WTC11 (cell line): ENCODE measurements at regions not wholly inside any gene's neighbourhood (a gene's known extent, or its start where the extent isn't known, plus 50 kb on each side); places are given as distances from the start of the nearest gene placed in this dataset.
"Not testable (repeated sequence)": the region's sequence is repeated elsewhere in the genome, so short reads cannot be mapped to it uniquely, and the experiment has no call there.

ENCODE experiments used
- ATAC-seq: fragments of 200-7000 bp; cut with Tn5 transposase; 2 replicates; pipeline ENCODE4 v1.10.0; 2021; ENCODE audit warnings: mild to moderate bottlenecking, moderate library complexity
- CTCF ChIA-PET: fragments of 300-600 bp; sonication (Branson Sonifier 250); formaldehyde crosslinking; loops from one replicate; lab custom pipeline; 2021; ENCODE audit warnings: antibody characterized with exemption; lab: Charles Lee
- POLR2A ChIA-PET: fragments of 350-600 bp; sonication (Branson Sonifier 250); formaldehyde crosslinking; loops from one replicate; lab custom pipeline; 2021; ENCODE audit warnings: antibody characterized with exemption; lab: Charles Lee
- DNase-seq: peaks from one replicate; pipeline ENCODE4 v3.0.0; 2021; ENCODE audit warnings: low spot score
- H3K27ac Mint-ChIP-seq: 2 replicates; pipeline ENCODE4 v1.8.0; 2021; ENCODE audit warnings: mixed read lengths
- H3K27me3 Mint-ChIP-seq: 2 replicates; pipeline ENCODE4 v1.8.0; 2021; ENCODE audit warnings: low read depth, mild to moderate bottlenecking, moderate library complexity, mixed read lengths
- H3K36me3 Mint-ChIP-seq: 2 replicates; pipeline ENCODE4 v1.8.0; 2021; ENCODE audit warnings: mixed read lengths
- H3K4me1 Mint-ChIP-seq: 2 replicates; pipeline ENCODE4 v1.8.0; 2022; ENCODE audit warnings: mixed read lengths
- H3K4me3 Mint-ChIP-seq: 2 replicates; pipeline ENCODE4 v1.8.0; 2021; ENCODE audit warnings: mild to moderate bottlenecking, moderate library complexity, mixed read lengths
- H3K9me3 Mint-ChIP-seq: 2 replicates; pipeline ENCODE4 v1.8.0; 2021; ENCODE audit warnings: mixed read lengths
- GTF2I ChIP-seq: fragments of 250-450 bp; sonication (Bioruptor Pico); conservative IDR thresholded peaks from 2 replicates; pipeline ENCODE4 v1.4.0; 2021; ENCODE audit warnings: mild to moderate bottlenecking
- HMGA2 ChIP-seq: fragments of 250-450 bp; sonication (Bioruptor Pico); IDR thresholded peaks from 2 replicates; pipeline ENCODE4 v1.4.0; 2021; ENCODE audit warnings: mild to moderate bottlenecking, moderate library complexity
- JUN ChIP-seq: sonication (generic); formaldehyde crosslinking; IDR thresholded peaks from 2 replicates; pipeline ENCODE4 v1.8.0; 2023; ENCODE audit warnings: mild to moderate bottlenecking, missing genetic modification reagents
- NFATC4 ChIP-seq: fragments of 250-450 bp; sonication (Bioruptor Pico); IDR thresholded peaks from 2 replicates; pipeline ENCODE4 v1.9.0; 2021; ENCODE audit warnings: mild to moderate bottlenecking
- NR3C1 ChIP-seq: sonication (generic); formaldehyde crosslinking; conservative IDR thresholded peaks from 2 replicates; pipeline ENCODE4 v1.8.1; 2023; ENCODE audit warnings: low read depth, mild to moderate bottlenecking, missing genetic modification reagents
- OVOL2 ChIP-seq: fragments of 250-450 bp; sonication (Bioruptor Pico); IDR thresholded peaks from 2 replicates; pipeline ENCODE4 v1.9.0; 2021; ENCODE audit warnings: mild to moderate bottlenecking, borderline replicate concordance
- SMAD4 ChIP-seq: sonication (generic); formaldehyde crosslinking; IDR thresholded peaks from 2 replicates; pipeline ENCODE4 v1.8.0; 2022; ENCODE audit warnings: mild to moderate bottlenecking, missing genetic modification reagents
- ZNF219 ChIP-seq: sonication (generic); formaldehyde crosslinking; IDR thresholded peaks from 2 replicates; pipeline ENCODE4 v1.8.0; 2023; ENCODE audit warnings: missing genetic modification reagents, mild to moderate bottlenecking, borderline replicate concordance
- TF ChIP-seq, protein P1 (sequence below): sonication (generic); formaldehyde crosslinking; IDR thresholded peaks from 2 replicates; pipeline ENCODE4 v1.8.0; 2022; ENCODE audit warnings: mild to moderate bottlenecking, missing genetic modification reagents
- TF ChIP-seq, protein P2 (sequence below): sonication (generic); formaldehyde crosslinking; IDR thresholded peaks from 2 replicates; pipeline ENCODE4 v1.8.1; 2023; ENCODE audit warnings: mild to moderate bottlenecking, missing genetic modification reagents, moderate library complexity
- TF ChIP-seq, protein P3 (sequence below): fragments of 250-450 bp; sonication (Bioruptor Pico); IDR thresholded peaks from 2 replicates; pipeline ENCODE4 v2.1.2; 2022; ENCODE audit warnings: mild to moderate bottlenecking, moderate library complexity
- TF ChIP-seq, protein P4 (sequence below): sonication (generic); formaldehyde crosslinking; IDR thresholded peaks from 2 replicates; pipeline ENCODE4 v1.8.1; 2023; ENCODE audit warnings: mild to moderate bottlenecking, missing genetic modification reagents, borderline replicate concordance
- TF ChIP-seq, protein P5 (sequence below): sonication (generic); formaldehyde crosslinking; IDR thresholded peaks from 2 replicates; pipeline ENCODE4 v1.8.0; 2023; ENCODE audit warnings: missing genetic modification reagents

DNA sequence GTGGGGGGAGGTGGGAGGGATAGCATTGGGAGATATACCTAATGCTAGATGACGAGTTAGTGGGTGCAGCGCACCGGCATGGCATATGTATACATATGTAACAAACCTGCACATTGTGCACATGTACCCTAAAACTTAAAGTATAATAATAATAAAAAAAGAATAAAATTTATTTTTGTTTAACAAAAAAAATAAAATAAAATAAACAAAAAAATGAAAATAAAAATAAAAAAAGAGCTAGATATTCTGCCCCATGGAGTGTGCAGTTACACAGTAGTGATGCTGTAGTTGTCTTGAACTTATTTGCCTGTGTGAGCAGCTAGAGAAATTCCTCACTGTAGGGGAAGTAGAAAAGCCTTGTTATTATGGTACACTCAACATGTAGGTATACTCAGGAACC lies 720.3 kb upstream of the MANEA start:
- ATAC-seq, H3K27me3 Mint-ChIP-seq, POLR2A ChIA-PET, DNase-seq, H3K4me1 Mint-ChIP-seq, H3K4me3 Mint-ChIP-seq, H3K27ac Mint-ChIP-seq, CTCF ChIA-PET: not testable (repeated sequence)
- TF ChIP-seq HMGA2 (CRISPR knock-in tag) = peak; percentile 92
- H3K36me3 Mint-ChIP-seq = peaks cover 10% of the 10 kb centered on the region
- H3K9me3 Mint-ChIP-seq = peaks cover 21% of the 10 kb centered on the region

DNA sequence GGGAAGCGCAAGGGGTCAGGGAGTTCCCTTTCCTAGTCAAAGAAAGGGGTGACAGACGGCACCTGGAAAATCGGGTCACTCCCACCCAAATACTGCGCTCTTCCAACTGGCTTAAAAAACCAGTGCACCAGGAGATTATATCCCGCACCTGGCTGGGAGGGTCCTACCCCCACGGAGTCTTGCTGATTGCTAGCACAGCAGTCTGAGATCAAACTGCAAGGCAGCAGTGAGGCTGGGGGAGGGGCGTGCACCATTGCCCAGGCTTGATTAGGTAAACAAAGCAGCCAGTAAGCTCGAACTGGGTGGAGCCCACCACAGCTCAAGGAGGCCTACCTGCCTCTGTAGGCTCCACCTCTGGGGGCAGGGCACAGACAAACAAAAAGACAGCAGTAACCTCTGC lies 726.0 kb upstream of the MANEA start:
- not testable (repeated sequence) for H3K27me3 Mint-ChIP-seq

DNA sequence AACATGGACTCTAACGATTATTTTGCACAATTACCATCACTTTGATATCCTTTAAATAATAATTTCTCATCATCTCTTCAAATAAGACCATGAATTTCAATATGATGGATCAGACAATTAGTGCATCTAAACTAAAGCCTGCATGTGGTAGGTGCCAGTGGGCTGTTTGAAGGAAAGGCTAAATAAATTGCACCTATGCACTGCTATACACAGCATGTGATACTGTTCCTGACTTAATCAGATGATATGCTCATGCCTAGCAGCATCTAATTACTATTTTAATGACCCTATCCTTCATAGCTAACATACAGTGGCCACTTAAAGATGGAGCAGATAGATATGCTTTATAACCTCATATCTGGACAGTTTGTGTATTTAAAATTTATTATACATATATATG lies 731.6 kb upstream of the MANEA start:
- ATAC-seq = no peak
- H3K9me3 Mint-ChIP-seq = peaks cover 3% of the 10 kb centered on the region
- POLR2A ChIA-PET = no interaction called here
- H3K27me3 Mint-ChIP-seq = no peaks in the 10 kb centered on the region
- no peaks in the 10 kb centered on the region for H3K4me1 Mint-ChIP-seq
- H3K36me3 Mint-ChIP-seq = peaks cover 1% of the 10 kb centered on the region; the same call in 1 of the 2 replicates
- CTCF ChIA-PET = no interaction called here
- no peak overlapping the region for H3K27ac Mint-ChIP-seq
- no peak overlapping the region for H3K4me3 Mint-ChIP-seq
- no peak for TF ChIP-seq NFATC4 (CRISPR knock-in tag)
- TF ChIP-seq GTF2I (CRISPR knock-in tag) = no peak
- TF ChIP-seq, protein P1, sequence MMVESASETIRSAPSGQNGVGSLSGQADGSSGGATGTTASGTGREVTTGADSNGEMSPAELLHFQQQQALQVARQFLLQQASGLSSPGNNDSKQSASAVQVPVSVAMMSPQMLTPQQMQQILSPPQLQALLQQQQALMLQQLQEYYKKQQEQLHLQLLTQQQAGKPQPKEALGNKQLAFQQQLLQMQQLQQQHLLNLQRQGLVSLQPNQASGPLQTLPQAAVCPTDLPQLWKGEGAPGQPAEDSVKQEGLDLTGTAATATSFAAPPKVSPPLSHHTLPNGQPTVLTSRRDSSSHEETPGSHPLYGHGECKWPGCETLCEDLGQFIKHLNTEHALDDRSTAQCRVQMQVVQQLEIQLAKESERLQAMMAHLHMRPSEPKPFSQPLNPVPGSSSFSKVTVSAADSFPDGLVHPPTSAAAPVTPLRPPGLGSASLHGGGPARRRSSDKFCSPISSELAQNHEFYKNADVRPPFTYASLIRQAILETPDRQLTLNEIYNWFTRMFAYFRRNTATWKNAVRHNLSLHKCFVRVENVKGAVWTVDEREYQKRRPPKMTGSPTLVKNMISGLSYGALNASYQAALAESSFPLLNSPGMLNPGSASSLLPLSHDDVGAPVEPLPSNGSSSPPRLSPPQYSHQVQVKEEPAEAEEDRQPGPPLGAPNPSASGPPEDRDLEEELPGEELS (CRISPR knock-in tag) = no peak
- TF ChIP-seq NR3C1 (CRISPR knock-in tag) = no peak
- TF ChIP-seq, protein P2, sequence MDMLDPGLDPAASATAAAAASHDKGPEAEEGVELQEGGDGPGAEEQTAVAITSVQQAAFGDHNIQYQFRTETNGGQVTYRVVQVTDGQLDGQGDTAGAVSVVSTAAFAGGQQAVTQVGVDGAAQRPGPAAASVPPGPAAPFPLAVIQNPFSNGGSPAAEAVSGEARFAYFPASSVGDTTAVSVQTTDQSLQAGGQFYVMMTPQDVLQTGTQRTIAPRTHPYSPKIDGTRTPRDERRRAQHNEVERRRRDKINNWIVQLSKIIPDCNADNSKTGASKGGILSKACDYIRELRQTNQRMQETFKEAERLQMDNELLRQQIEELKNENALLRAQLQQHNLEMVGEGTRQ = no peak
- no peak for TF ChIP-seq OVOL2 (CRISPR knock-in tag)
- no peak for DNase-seq

More for the DNA sequence above, 726.0 kb upstream of the MANEA start:
- POLR2A ChIA-PET, H3K4me1 Mint-ChIP-seq, ATAC-seq, CTCF ChIA-PET, H3K27ac Mint-ChIP-seq, H3K4me3 Mint-ChIP-seq: not testable (repeated sequence)
- Mint-ChIP-seq H3K36me3 (peaks cover 17% of the 10 kb centered on the region), H3K9me3 (peaks cover 30% of the 10 kb centered on the region)
- peak; percentile 14 for DNase-seq

DNA sequence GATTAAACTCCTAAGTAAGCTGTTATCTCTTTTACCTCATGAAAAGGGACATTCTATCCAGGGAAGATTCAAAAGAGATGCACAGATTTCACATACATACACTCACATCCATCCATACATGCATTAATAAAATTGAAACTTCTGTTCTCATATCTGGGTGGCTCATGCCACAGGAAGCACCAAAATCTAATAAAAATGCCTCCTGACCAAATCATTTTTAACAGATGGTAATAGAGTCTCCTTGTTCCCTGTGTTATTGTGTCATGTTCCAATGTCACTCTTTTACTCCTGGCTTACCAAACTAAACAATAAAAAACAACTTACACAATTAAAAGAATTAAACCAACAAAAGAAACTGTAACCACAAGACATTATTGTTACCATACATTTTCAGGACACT lies 742.1 kb upstream of the MANEA start:
- POLR2A ChIA-PET = no interaction called here
- CTCF ChIA-PET = no interaction called here
- Mint-ChIP-seq H3K27ac (no peak overlapping the region), H3K27me3 (no peaks in the 10 kb centered on the region), H3K4me3 (no peak overlapping the region), H3K9me3 (no peaks in the 10 kb centered on the region), H3K36me3 (no peaks in the 10 kb centered on the region), H3K4me1 (no peaks in the 10 kb centered on the region)
- no peak for DNase-seq
- ATAC-seq = no peak
- TF ChIP-seq SMAD4 (CRISPR knock-in tag) (no peak), ZNF219 (no peak), JUN (no peak)
- TF ChIP-seq, protein P3, sequence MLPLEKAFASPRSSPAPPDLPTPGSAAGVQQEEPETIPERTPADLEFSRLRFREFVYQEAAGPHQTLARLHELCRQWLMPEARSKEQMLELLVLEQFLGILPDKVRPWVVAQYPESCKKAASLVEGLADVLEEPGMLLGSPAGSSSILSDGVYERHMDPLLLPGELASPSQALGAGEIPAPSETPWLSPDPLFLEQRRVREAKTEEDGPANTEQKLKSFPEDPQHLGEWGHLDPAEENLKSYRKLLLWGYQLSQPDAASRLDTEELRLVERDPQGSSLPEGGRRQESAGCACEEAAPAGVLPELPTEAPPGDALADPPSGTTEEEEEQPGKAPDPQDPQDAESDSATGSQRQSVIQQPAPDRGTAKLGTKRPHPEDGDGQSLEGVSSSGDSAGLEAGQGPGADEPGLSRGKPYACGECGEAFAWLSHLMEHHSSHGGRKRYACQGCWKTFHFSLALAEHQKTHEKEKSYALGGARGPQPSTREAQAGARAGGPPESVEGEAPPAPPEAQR (CRISPR knock-in tag) = no peak
- TF ChIP-seq, protein P4, sequence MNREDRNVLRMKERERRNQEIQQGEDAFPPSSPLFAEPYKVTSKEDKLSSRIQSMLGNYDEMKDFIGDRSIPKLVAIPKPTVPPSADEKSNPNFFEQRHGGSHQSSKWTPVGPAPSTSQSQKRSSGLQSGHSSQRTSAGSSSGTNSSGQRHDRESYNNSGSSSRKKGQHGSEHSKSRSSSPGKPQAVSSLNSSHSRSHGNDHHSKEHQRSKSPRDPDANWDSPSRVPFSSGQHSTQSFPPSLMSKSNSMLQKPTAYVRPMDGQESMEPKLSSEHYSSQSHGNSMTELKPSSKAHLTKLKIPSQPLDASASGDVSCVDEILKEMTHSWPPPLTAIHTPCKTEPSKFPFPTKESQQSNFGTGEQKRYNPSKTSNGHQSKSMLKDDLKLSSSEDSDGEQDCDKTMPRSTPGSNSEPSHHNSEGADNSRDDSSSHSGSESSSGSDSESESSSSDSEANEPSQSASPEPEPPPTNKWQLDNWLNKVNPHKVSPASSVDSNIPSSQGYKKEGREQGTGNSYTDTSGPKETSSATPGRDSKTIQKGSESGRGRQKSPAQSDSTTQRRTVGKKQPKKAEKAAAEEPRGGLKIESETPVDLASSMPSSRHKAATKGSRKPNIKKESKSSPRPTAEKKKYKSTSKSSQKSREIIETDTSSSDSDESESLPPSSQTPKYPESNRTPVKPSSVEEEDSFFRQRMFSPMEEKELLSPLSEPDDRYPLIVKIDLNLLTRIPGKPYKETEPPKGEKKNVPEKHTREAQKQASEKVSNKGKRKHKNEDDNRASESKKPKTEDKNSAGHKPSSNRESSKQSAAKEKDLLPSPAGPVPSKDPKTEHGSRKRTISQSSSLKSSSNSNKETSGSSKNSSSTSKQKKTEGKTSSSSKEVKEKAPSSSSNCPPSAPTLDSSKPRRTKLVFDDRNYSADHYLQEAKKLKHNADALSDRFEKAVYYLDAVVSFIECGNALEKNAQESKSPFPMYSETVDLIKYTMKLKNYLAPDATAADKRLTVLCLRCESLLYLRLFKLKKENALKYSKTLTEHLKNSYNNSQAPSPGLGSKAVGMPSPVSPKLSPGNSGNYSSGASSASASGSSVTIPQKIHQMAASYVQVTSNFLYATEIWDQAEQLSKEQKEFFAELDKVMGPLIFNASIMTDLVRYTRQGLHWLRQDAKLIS (CRISPR knock-in tag) = no peak
- TF ChIP-seq, protein P5, sequence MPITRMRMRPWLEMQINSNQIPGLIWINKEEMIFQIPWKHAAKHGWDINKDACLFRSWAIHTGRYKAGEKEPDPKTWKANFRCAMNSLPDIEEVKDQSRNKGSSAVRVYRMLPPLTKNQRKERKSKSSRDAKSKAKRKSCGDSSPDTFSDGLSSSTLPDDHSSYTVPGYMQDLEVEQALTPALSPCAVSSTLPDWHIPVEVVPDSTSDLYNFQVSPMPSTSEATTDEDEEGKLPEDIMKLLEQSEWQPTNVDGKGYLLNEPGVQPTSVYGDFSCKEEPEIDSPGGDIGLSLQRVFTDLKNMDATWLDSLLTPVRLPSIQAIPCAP (CRISPR knock-in tag) = no peak
